Neural cell (in vitro differentiated cells): ENCODE measurements at regions not wholly inside any gene's neighbourhood (a gene's known extent, or its start where the extent isn't known, plus 50 kb on each side); places are given as distances from the start of the nearest gene placed in this dataset.

Experiments
- CTCF ChIP-seq: fragments of 450-650 bp; IDR thresholded peaks from 2 replicates; pipeline ENCODE4 v1.5.1; 2014; ENCODE audit warnings: antibody characterized with exemption, mild to moderate bottlenecking, moderate library complexity; ENCODE audit not compliant: poor library complexity, severe bottlenecking
- EP300 ChIP-seq: fragments of 450-650 bp; conservative IDR thresholded peaks from 2 replicates; pipeline ENCODE4 v1.6.1; 2014; ENCODE audit warnings: antibody characterized with exemption, mild to moderate bottlenecking, moderate library complexity; ENCODE audit not compliant: poor library complexity, severe bottlenecking
- EZH2 ChIP-seq: fragments of 200-600, 300-800 bp; shearing (Covaris generic), sonication (generic); IDR thresholded peaks from 2 replicates; pipeline ENCODE4 v1.6.1; 2014; ENCODE audit warnings: antibody characterized with exemption, low read length, borderline replicate concordance, mild to moderate bottlenecking; ENCODE audit not compliant: insufficient read depth, poor library complexity, severe bottlenecking
- MXI1 ChIP-seq: fragments of 450-650 bp; conservative IDR thresholded peaks from 2 replicates; pipeline ENCODE4 v1.6.1; 2014; ENCODE audit warnings: antibody characterized with exemption, mild to moderate bottlenecking; ENCODE audit not compliant: poor library complexity, severe bottlenecking
- POLR2AphosphoS5 ChIP-seq: IDR thresholded peaks from 2 replicates; pipeline ENCODE4 v1.6.1; 2012

DNA sequence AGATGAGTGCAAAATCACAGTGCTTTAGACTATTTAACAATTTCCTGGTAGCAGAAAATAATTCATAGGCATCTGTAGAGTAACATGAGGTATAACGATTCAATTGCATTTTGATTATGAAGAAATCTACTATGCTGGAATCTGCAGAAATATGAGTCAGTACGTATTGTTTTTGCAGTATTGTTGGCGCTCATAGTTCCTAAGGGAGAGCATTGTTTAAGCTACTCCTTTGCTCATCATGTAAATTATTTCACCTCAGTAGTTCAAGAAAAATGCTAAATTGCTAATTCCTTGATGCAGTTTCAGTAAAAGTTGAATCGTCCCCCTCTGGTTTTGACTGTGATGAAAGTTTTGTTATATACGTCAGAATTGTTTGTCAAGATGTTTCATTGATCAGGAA lies 458.4 kb downstream of the HINT1 start:
- TF ChIP-seq EP300: no peak
- no peak for TF ChIP-seq EZH2
- TF ChIP-seq CTCF: no peak
- TF ChIP-seq MXI1: no peak
- no peak for TF ChIP-seq POLR2AphosphoS5
